Activated CD4-positive, alpha-beta T cell treated with anti-CD3 and anti-CD28 coated beads, Interleukin-2, amount 50 U/mL, for 24 hours (primary cell): ENCODE measurements at regions not wholly inside any gene's neighbourhood (a gene's known extent, or its start where the extent isn't known, plus 50 kb on each side); places are given as distances from the start of the nearest gene placed in this dataset.
"Not testable (repeated sequence)": the region's sequence is repeated elsewhere in the genome, so short reads cannot be mapped to it uniquely, and the experiment has no call there.

ENCODE experiments used
- DNase-seq, 2 donors: peaks; one replicate each; pipeline ENCODE4 v3.0.0-alpha.2; 2020; ENCODE audit warnings: low read depth in 1 of 2, low spot score in 1 of 2

DNA sequence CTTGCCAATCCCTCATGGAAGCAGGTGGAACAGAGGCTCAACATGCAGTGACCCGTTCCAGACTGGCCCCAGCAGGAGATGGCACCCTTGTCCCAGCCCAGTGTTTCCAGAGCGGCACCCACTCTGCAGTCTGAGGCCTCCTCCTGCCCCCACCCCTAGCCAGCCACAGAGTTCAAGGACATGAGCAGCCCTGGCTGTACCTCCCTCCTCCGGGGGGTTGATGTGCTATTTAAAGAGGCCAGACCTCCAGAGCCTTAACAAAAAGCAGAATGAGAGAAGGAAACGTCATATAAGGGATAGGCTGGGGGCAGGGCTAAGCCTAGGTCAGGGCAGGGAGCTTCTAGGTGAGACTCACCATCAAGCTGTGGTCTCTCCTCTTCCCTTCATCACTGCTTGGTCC, 115.7 kb upstream of the NANOS1 start:
- no peak for DNase-seq

- no peak for DNase-seq
These were observed 114.9 kb upstream of the NANOS1 start for GRCh38 chr10:118914629-118915028.

DNA sequence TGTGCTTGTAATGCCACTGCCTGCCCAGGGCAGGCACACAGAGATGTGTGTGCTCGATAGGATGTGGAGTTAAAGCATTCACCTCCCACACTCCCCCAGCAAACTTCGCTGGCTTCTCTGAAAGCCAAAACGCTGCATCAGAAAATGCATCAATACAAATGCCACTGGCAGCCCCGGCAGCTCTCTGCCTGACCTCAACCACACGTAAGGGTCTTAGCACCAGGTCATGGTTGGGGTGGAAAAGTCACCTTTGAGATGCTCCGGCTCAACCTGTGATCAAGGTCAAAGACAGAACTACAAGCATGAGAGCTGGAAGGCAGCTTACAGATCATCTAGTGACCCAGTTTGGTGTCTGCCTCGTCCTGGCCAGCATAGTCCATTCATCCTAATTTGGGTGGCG, 114.4 kb upstream of the NANOS1 start:
- DNase-seq = no peak

DNA sequence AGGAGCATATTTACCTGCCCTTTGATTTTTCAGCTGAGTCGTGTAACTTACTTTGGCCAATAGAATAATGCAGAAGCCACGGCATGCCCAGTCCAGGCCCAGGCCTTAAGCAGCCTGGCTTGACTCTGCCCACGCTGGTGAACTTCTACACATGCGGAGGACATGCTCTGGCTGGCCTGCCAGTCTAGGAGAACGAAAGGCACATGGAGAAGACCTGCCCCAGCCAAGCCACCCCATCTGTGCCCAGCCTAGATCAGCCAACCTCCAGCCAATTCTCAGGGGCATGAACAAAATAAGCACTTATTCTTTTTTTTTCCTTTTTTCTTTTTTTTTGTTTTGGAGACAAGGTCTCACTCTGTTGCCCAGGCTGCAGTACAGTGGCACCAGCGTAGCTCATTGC, 112.7 kb upstream of the NANOS1 start:
- DNase-seq = no peak

DNA sequence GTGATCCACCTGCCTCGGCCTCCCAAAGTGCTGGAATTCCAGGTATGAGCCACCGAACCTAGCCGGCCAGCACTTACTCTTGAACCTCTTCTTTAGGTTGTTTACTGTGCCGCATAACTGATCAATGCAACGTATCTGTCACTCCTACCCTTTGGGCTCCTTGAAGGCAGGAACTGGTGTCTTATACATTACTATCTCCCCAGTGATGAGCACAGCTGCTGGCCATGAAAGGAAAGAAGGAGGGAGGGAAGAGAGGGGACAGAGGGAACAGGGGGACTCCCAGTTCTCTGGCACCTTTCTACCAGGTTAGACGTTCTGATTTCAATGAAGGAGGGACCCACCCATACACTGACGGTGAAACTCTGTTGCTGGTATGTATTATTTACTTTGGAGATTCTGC, 111.8 kb upstream of the NANOS1 start:
- no peak for DNase-seq

- no peak for DNase-seq
These were observed 111.4 kb upstream of the NANOS1 start for GRCh38 chr10:118918116-118918515.

GRCh38 chr10:118918587-118918986, 110.9 kb upstream of the NANOS1 start:
- DNase-seq = no peak

GRCh38 chr10:118920206-118920605, 109.3 kb upstream of the NANOS1 start:
- no peak for DNase-seq

GRCh38 chr10:118922226-118922625, 107.3 kb upstream of the NANOS1 start:
- no peak for DNase-seq

DNA sequence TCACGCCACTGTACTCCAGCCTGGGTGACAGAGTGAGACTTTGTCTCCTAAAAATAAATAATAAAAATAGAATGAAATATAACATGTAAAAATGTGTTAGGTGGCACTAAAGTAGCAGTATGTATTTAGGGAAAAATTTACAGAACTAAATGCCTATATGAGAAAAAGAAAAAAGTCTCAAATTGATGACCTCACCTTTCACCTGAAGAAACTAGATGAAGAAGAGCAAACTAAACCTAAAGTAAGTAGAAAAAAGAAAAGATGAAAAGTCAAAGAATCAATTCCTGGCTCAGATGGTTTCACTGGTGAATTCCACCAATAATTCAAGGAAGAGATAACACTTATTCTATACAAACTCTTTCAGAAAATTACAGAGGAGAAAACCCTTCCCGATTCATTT, 106.5 kb upstream of the NANOS1 start:
- no peak for DNase-seq

- DNase-seq = no peak
These were observed 105.0 kb upstream of the NANOS1 start for GRCh38 chr10:118924493-118924892.

GRCh38 chr10:118925404-118926071, 104.0 kb upstream of the NANOS1 start:
- no peak for DNase-seq

DNA sequence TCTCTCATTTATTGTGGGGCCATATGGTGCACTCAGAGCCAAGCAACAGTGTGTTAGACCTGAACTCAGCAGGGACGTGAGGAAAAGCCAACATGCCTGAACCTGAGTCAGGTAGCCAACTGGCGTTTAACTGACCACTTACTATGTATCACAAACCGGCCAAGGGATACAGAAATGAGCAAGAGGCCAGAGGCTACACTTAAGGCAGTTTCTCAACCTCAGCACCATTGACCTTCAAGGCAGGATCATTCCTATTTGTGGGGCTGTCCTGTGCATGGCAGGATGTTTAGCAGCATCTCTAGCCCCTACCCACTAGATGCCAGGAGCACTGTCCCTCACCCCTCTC, 103.5 kb upstream of the NANOS1 start:
- DNase-seq = no peak

GRCh38 chr10:118926441-118926840, 103.1 kb upstream of the NANOS1 start:
- no peak for DNase-seq

GRCh38 chr10:118926903-118927302, 102.6 kb upstream of the NANOS1 start:
- DNase-seq = no peak

- DNase-seq = no peak
These were observed 102.2 kb upstream of the NANOS1 start for GRCh38 chr10:118927321-118927720.

- no peak for DNase-seq
These were observed 98.9 kb upstream of the NANOS1 start for GRCh38 chr10:118930614-118931013.

GRCh38 chr10:118931436-118931835, 98.1 kb upstream of the NANOS1 start:
- DNase-seq = no peak

GRCh38 chr10:118932154-118932553, 97.4 kb upstream of the NANOS1 start:
- not testable (repeated sequence) for DNase-seq

GRCh38 chr10:118937226-118937625, 92.3 kb upstream of the NANOS1 start:
- DNase-seq = no peak

- DNase-seq = no peak
These were observed 90.1 kb upstream of the NANOS1 start for GRCh38 chr10:118939211-118940007.

DNA sequence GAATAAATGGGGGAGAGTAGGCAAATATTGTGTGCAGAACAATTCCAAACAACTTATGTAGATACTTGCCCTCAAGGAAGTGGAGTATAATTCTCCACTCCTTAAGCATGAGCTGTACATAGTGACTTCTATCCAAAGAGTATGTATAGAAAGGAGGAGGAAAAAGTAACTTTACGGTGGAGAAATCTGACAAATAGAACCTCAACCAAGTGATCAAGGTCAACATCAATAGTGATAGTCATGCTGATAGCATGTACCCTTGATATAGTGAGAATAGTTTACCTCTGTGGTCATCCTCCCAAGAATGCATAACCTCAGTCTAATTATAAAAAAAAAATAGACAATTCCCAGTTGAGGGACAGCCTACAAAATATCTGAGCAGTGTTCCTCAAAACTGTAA, 89.1 kb upstream of the NANOS1 start:
- DNase-seq = no peak

GRCh38 chr10:118943253-118943652, 86.3 kb upstream of the NANOS1 start:
- no peak for DNase-seq
